ENCODE measurements at regions not wholly inside any gene's neighbourhood (a gene's known extent, or its start where the extent isn't known, plus 50 kb on each side); places are given as distances from the start of the nearest gene placed in this dataset.

- TF ChIP-seq POLR2A (IDR thresholded peaks at IDR 0.05; ENCODE audit: low read length) (no peak), GATA1 (IDR thresholded peaks at IDR 0.05; ENCODE audit: low read depth, low read length) (no peak)
Measured at GRCh38 chrX:15163131-15163530, 106.8 kb downstream of the ASB9 start.
